Parathyroid adenoma (tissue), 2 donors: ENCODE measurements at regions not wholly inside any gene's neighbourhood (a gene's known extent, or its start where the extent isn't known, plus 50 kb on each side); places are given as distances from the start of the nearest gene placed in this dataset.
"Not testable (repeated sequence)": the region's sequence is repeated elsewhere in the genome, so short reads cannot be mapped to it uniquely, and the experiment has no call there.

Experiments used
- H2AFZ ChIP-seq: fragments of 300-600 bp; sonication (generic); one replicate; pipeline ENCODE4 v1.7.0; 2017; ENCODE audit warnings: antibody characterized with exemption, mild to moderate bottlenecking
- H3K27ac ChIP-seq: fragments of 300-600 bp; sonication (generic); one replicate; pipeline ENCODE4 v1.7.0; 2017
- H3K27me3 ChIP-seq: fragments of 300-600 bp; sonication (generic); one replicate; pipeline ENCODE4 v1.7.0; 2017; ENCODE audit warnings: low read length; ENCODE audit not compliant: control insufficient read depth, insufficient read depth
- H3K36me3 ChIP-seq: fragments of 300-600 bp; sonication (generic); one replicate; pipeline ENCODE4 v1.7.0; 2017; ENCODE audit warnings: low read length; ENCODE audit not compliant: control insufficient read depth, insufficient read depth
- H3K4me1 ChIP-seq: fragments of 300-600 bp; sonication (generic); one replicate; pipeline ENCODE4 v1.7.0; 2017; ENCODE audit warnings: control low read depth
- H3K4me2 ChIP-seq: fragments of 300-600 bp; sonication (generic); one replicate; pipeline ENCODE4 v1.7.0; 2017; ENCODE audit warnings: low read length
- H3K4me3 ChIP-seq: fragments of 300-600 bp; sonication (generic); one replicate; pipeline ENCODE4 v1.7.0; 2017; ENCODE audit warnings: low read depth, low read length
- H3K79me2 ChIP-seq: fragments of 300-600 bp; sonication (generic); one replicate; pipeline ENCODE4 v1.7.0; 2017; ENCODE audit warnings: control low read depth
- H3K9ac ChIP-seq: fragments of 300-600 bp; sonication (generic); one replicate; pipeline ENCODE4 v1.7.0; 2017; ENCODE audit warnings: mild to moderate bottlenecking
- H3K9me3 ChIP-seq: fragments of 300-600 bp; sonication (generic); one replicate; pipeline ENCODE4 v1.7.0; 2017; ENCODE audit warnings: low read length; ENCODE audit not compliant: control insufficient read depth
- TF ChIP-seq, protein P1 (sequence below): fragments of 300-600 bp; sonication (generic); IDR thresholded peaks from one replicate; pipeline ENCODE4 v1.7.0; 2017; ENCODE audit warnings: antibody characterized with exemption, mild to moderate bottlenecking
- donor health status: primary hyperparathyroidism.

DNA sequence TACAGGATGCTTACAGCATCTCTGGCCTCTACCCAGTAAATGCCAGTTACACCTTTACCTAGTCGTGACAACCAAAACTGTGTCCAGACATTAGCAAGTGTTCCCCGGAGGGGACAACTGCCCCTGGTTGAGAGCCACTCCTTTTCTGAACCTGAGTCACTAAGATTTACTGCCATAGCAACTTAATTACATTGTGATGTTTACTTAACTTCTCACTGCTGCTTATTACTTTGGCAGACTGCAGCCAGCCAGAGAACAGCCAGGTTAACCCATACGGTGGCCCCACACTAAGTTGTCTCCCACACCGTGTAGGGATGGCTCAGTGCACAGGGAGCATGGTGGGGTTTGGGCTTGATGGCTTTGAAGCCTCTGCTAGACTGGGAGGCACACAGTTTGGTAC, 204.7 kb upstream of the SULF2 start:
- Histone ChIP-seq H3K4me2 (no peak overlapping the region), H3K9me3 (no peaks in the 10 kb centered on the region)
- TF ChIP-seq, protein P1, sequence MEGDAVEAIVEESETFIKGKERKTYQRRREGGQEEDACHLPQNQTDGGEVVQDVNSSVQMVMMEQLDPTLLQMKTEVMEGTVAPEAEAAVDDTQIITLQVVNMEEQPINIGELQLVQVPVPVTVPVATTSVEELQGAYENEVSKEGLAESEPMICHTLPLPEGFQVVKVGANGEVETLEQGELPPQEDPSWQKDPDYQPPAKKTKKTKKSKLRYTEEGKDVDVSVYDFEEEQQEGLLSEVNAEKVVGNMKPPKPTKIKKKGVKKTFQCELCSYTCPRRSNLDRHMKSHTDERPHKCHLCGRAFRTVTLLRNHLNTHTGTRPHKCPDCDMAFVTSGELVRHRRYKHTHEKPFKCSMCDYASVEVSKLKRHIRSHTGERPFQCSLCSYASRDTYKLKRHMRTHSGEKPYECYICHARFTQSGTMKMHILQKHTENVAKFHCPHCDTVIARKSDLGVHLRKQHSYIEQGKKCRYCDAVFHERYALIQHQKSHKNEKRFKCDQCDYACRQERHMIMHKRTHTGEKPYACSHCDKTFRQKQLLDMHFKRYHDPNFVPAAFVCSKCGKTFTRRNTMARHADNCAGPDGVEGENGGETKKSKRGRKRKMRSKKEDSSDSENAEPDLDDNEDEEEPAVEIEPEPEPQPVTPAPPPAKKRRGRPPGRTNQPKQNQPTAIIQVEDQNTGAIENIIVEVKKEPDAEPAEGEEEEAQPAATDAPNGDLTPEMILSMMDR: no peak

DNA sequence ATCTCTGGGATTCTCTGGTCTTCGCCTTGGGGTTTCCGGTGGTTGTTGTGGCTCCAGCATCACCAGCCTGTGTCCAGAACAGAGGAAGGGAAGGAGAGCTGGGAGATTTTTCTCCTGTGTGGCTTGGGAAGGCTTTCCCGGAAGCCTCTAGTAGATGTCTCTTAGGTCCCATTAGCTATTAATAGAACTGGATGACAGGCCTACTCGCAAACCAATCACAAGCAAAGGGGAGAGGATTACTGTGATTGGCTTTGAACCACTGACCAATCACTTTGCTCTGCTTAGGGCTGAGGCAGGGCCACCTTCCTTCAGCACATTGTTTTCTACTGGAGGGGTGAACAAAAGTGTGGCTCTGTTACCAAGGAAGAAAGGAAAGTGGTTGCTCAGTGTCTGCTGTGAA, 203.4 kb upstream of the SULF2 start:
- Histone ChIP-seq H3K4me2 (no peak overlapping the region), H3K27ac (no peak overlapping the region), H3K36me3 (no peaks in the 10 kb centered on the region), H3K9ac (no peak overlapping the region), H2AFZ (no peak overlapping the region), H3K27me3 (no peaks in the 10 kb centered on the region), H3K79me2 (no peaks in the 10 kb centered on the region), H3K9me3 (no peaks in the 10 kb centered on the region), H3K4me3 (no peak overlapping the region), H3K4me1 (no peaks in the 10 kb centered on the region)
- TF ChIP-seq, protein P1: no peak

More for the DNA sequence above, 204.7 kb upstream of the SULF2 start:
- Histone ChIP-seq H3K4me1 (no peaks in the 10 kb centered on the region), H3K79me2 (no peaks in the 10 kb centered on the region), H3K4me3 (no peak overlapping the region), H3K9ac (no peak overlapping the region), H3K27me3 (no peaks in the 10 kb centered on the region), H2AFZ (no peak overlapping the region), H3K36me3 (no peaks in the 10 kb centered on the region), H3K27ac (no peak overlapping the region)

DNA sequence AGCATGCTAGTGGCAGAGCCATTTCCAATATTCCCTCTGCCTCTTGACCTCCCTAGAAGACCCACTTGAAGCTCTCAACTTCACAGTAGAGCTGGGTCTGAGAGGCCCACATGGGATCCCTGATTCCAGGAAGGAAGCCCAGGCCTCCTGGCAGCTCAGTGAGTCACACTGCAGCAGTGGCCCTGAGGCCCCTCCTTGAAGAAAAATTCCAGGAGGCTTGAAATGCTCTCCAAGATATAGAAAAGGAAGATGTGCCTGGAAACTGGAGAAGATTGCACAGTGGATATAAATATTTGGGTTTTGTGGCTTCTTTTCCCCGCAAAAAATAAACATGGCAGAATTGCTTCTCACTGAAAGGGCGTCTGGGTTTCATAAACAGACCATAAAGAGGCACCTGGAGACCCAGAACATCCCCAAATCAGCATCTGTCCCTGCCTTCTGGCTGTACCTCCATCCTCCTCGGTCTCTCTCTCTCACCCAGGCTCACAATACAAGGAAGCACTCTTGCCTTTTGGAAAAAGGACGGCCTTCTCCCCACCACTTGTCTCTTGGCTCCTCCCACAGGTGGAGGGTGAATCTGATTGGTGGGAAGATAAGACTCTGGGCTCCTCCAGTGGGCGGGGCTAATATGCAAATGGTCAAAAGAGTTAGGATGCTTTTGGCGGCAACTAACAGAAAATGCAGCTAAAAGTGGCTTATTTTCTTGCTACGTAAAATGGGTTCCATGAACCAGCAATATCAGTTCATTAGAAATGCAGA, 200.0 kb upstream of the SULF2 start:
- no peak overlapping the region for H2AFZ ChIP-seq
- no peak overlapping the region for H3K9ac ChIP-seq
- H3K27ac ChIP-seq: no peak overlapping the region
- no peak overlapping the region for H3K4me3 ChIP-seq
- H3K36me3 ChIP-seq: no peaks in the 10 kb centered on the region
- no peaks in the 10 kb centered on the region for H3K9me3 ChIP-seq
- H3K4me2 ChIP-seq: no peak overlapping the region
- no peaks in the 10 kb centered on the region for H3K79me2 ChIP-seq
- no peaks in the 10 kb centered on the region for H3K27me3 ChIP-seq
- H3K4me1 ChIP-seq: no peaks in the 10 kb centered on the region
- TF ChIP-seq, protein P1: no peak

DNA sequence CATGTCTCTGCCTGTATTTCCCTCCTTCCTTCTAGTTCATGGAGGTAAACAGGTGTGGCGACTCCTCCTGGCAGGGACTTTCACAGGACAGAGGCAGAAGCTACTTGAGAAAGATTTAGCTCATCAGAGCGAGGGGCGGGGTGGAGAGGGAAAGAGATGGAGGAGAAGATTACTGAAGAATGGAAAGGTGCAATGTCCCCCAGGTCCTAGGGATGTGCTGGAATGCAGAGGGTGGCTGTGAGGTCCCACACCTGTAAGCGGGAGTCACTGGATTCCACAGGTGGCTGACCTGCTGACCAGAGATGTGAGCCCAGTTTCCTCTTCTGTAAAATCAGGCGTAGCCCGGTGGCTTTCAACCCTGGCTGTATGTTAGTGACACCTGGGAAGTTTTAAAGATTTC, 199.2 kb upstream of the SULF2 start:
- no peak overlapping the region for H3K9ac ChIP-seq
- no peaks in the 10 kb centered on the region for H3K79me2 ChIP-seq
- H3K9me3 ChIP-seq: no peaks in the 10 kb centered on the region
- no peaks in the 10 kb centered on the region for H3K27me3 ChIP-seq
- H3K4me2 ChIP-seq: no peak overlapping the region
- no peak overlapping the region for H3K4me3 ChIP-seq
- H3K27ac ChIP-seq: no peak overlapping the region
- TF ChIP-seq, protein P1: no peak
- no peaks in the 10 kb centered on the region for H3K4me1 ChIP-seq
- no peaks in the 10 kb centered on the region for H3K36me3 ChIP-seq
- H2AFZ ChIP-seq: no peak overlapping the region

DNA sequence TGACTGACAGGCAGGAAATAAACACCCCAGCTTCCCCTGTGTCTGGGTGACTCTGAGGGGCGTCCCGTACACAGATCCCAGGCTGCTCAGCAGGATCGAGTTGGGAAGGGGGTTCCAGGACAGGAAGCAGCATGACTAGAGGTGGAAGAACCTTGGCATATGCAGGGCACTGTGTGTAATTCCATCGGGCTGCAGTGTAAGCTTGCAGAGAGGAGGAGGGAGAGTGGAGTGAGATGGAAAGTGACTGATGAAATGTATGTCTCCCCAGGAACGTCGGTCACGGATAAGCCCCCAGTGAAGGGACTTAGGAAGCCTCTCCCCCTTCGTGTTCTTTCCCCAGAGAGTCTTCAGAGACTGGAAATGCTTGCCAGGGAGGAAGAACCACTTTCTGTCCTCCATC, 198.4 kb upstream of the SULF2 start:
- not testable (repeated sequence) for H3K36me3 ChIP-seq, H3K9me3 ChIP-seq, H3K9ac ChIP-seq, H3K4me1 ChIP-seq, H2AFZ ChIP-seq, H3K27ac ChIP-seq, H3K79me2 ChIP-seq, H3K27me3 ChIP-seq, H3K4me3 ChIP-seq, H3K4me2 ChIP-seq
